ENCODE measurements at regions not wholly inside any gene's neighbourhood (a gene's known extent, or its start where the extent isn't known, plus 50 kb on each side); places are given as distances from the start of the nearest gene placed in this dataset.

DNA sequence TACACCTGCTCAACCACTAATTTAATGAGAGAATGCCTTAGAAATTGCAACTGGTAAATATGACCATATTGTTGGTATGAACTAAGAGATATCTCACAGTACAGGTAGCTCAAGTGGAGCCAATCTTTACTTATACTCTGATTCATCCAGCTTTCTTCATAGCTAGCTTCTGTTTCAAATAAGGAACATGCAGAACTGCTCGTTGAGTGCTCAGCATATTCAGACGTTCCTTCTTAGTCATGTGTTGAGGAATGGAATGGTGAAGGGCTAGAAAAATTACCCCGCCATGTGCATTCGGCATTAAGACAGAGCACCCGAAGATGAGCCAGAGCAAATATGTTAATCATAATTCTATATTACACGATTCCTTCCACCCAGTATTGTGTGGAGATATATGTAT, 144.0 kb upstream of the VRK2 start:
- H3K36me3 ChIP-seq (ENCODE audit: control insufficient read depth, insufficient read depth, low read length), result no peaks in the 10 kb centered on the region
- H3K27me3 ChIP-seq (replicated peaks; ENCODE audit: control insufficient read depth, insufficient read depth, low read length), result no peaks in the 10 kb centered on the region
- Mint-ChIP-seq H3K4me1 (ENCODE audit: low read depth, unreplicated experiment) (no peaks in the 10 kb centered on the region), H3K27ac (ENCODE audit: unreplicated experiment) (no peak overlapping the region), H3K9me3 (ENCODE audit: unreplicated experiment) (no peaks in the 10 kb centered on the region), H3K27me3 (ENCODE audit: insufficient read depth, unreplicated experiment) (no peaks in the 10 kb centered on the region), H3K4me3 (ENCODE audit: unreplicated experiment) (no peak overlapping the region), H3K36me3 (ENCODE audit: insufficient read depth, unreplicated experiment) (no peaks in the 10 kb centered on the region)
- no peaks in the 10 kb centered on the region for H3K9me3 ChIP-seq
- ChIA-PET CTCF (no interaction called here), POLR2A (no interaction called here)
- intact Hi-C loops (cut with micrococcal nuclease; ENCODE audit: unreplicated experiment), result loop anchor here (10.0 kb wide), 1 partner anchor 252 kb away; no protein-coding TSS in a partner anchor
- BruUV-seq (replicated peaks), result no TSS peak
- H3K4me3 ChIP-seq (ENCODE audit: low read depth, low read length), result no peak overlapping the region
- TF ChIP-seq, protein P1, sequence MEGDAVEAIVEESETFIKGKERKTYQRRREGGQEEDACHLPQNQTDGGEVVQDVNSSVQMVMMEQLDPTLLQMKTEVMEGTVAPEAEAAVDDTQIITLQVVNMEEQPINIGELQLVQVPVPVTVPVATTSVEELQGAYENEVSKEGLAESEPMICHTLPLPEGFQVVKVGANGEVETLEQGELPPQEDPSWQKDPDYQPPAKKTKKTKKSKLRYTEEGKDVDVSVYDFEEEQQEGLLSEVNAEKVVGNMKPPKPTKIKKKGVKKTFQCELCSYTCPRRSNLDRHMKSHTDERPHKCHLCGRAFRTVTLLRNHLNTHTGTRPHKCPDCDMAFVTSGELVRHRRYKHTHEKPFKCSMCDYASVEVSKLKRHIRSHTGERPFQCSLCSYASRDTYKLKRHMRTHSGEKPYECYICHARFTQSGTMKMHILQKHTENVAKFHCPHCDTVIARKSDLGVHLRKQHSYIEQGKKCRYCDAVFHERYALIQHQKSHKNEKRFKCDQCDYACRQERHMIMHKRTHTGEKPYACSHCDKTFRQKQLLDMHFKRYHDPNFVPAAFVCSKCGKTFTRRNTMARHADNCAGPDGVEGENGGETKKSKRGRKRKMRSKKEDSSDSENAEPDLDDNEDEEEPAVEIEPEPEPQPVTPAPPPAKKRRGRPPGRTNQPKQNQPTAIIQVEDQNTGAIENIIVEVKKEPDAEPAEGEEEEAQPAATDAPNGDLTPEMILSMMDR (IDR thresholded peaks at IDR 0.05; ENCODE audit: insufficient read depth in 1 of 2, low read depth in 1 of 2, low read length in 1 of 2, severe bottlenecking in 1 of 2, unreplicated experiment in 1 of 2), result no peak
- H3K4me1 ChIP-seq, result no peaks in the 10 kb centered on the region
- no peak for DNase-seq

GRCh38 chr2:57906152-57906732, 140.4 kb upstream of the VRK2 start:
- Mint-ChIP-seq H3K4me3 (ENCODE audit: unreplicated experiment) (no peak overlapping the region), H3K4me1 (ENCODE audit: low read depth, unreplicated experiment) (no peaks in the 10 kb centered on the region), H3K27me3 (ENCODE audit: insufficient read depth, unreplicated experiment) (no peaks in the 10 kb centered on the region), H3K27ac (ENCODE audit: unreplicated experiment) (no peak overlapping the region), H3K36me3 (ENCODE audit: insufficient read depth, unreplicated experiment) (no peaks in the 10 kb centered on the region), H3K9me3 (ENCODE audit: unreplicated experiment) (no peaks in the 10 kb centered on the region)
- CTCF ChIA-PET, result interaction anchor here (0.6 to 1.0 kb wide), 4 partner anchors 126 to 541 kb away, joined by 3 to 11 read pairs (median 4); no protein-coding TSS in a partner anchor
- TF ChIP-seq, protein P1 (IDR thresholded peaks at IDR 0.05; ENCODE audit: insufficient read depth in 1 of 2, low read depth in 1 of 2, low read length in 1 of 2, severe bottlenecking in 1 of 2, unreplicated experiment in 1 of 2), result peak; percentile 69 to 90
- H3K4me1 ChIP-seq, result no peaks in the 10 kb centered on the region
- POLR2A ChIA-PET, result no interaction called here
- H3K36me3 ChIP-seq (ENCODE audit: control insufficient read depth, insufficient read depth, low read length), result no peaks in the 10 kb centered on the region
- intact Hi-C loops (cut with micrococcal nuclease; ENCODE audit: unreplicated experiment), result loop anchor here (1.0 to 10.0 kb wide), 7 partner anchors 141 to 542 kb away; partner anchors contain the start of gene VRK2
- no peak overlapping the region for H3K4me3 ChIP-seq (ENCODE audit: low read depth, low read length)
- no peaks in the 10 kb centered on the region for H3K27me3 ChIP-seq (replicated peaks; ENCODE audit: control insufficient read depth, insufficient read depth, low read length)
- H3K9me3 ChIP-seq, result no peaks in the 10 kb centered on the region
- DNase-seq, result peak in 1 of 2 experiments; percentile 44
- BruUV-seq (replicated peaks), result no TSS peak

DNA sequence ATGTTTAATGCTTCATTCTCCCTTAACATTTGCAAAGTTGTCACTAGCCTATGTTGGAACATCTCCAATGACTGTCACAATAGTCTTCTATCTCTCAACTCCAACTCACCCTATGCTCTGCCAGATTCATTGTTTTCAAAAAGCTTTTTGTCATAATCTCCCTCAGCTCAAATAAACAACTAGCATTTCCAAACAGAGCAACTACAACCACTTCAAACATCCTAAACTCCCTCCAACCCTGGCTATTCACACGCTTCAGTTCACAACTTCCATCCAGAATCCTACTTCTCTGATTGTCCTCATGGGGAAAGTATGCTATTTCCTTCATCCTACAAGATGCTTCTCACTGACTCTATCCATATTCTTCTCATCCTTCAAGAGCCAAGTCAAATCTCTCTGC, 139.2 kb upstream of the VRK2 start:
- BruUV-seq (replicated peaks), result no TSS peak
- H3K4me3 ChIP-seq (ENCODE audit: low read depth, low read length), result no peak overlapping the region
- CTCF ChIA-PET, result no interaction called here
- Mint-ChIP-seq H3K27me3 (ENCODE audit: insufficient read depth, unreplicated experiment) (no peaks in the 10 kb centered on the region), H3K4me1 (ENCODE audit: low read depth, unreplicated experiment) (no peaks in the 10 kb centered on the region), H3K27ac (ENCODE audit: unreplicated experiment) (no peak overlapping the region), H3K4me3 (ENCODE audit: unreplicated experiment) (no peak overlapping the region), H3K9me3 (ENCODE audit: unreplicated experiment) (no peaks in the 10 kb centered on the region), H3K36me3 (ENCODE audit: insufficient read depth, unreplicated experiment) (no peaks in the 10 kb centered on the region)
- DNase-seq, result no peak
- TF ChIP-seq, protein P1 (IDR thresholded peaks at IDR 0.05; ENCODE audit: insufficient read depth in 1 of 2, low read depth in 1 of 2, low read length in 1 of 2, severe bottlenecking in 1 of 2, unreplicated experiment in 1 of 2), result no peak
- POLR2A ChIA-PET, result no interaction called here
- no peaks in the 10 kb centered on the region for H3K4me1 ChIP-seq
- intact Hi-C loops (cut with micrococcal nuclease; ENCODE audit: unreplicated experiment), result loop anchor here (2.0 to 10.0 kb wide), 4 partner anchors 139 to 450 kb away; partner anchors contain the start of gene VRK2
- no peaks in the 10 kb centered on the region for H3K36me3 ChIP-seq (ENCODE audit: control insufficient read depth, insufficient read depth, low read length)
- H3K9me3 ChIP-seq, result no peaks in the 10 kb centered on the region
- H3K27me3 ChIP-seq (replicated peaks; ENCODE audit: control insufficient read depth, insufficient read depth, low read length), result no peaks in the 10 kb centered on the region

Data from Caco-2 (cell line).